ENCODE measurements at regions not wholly inside any gene's neighbourhood (a gene's known extent, or its start where the extent isn't known, plus 50 kb on each side); places are given as distances from the start of the nearest gene placed in this dataset.

- DNase-seq (ENCODE audit: extremely low read depth, low read depth) = no peak
- no peak for TF ChIP-seq CTCF (IDR thresholded peaks at IDR 0.05; ENCODE audit: low read depth, low read length)
These were observed 65.1 kb downstream of the SPRY4 start for GRCh38 chr5:142259758-142260157.

GRCh38 chr5:142255831-142256230, 69.0 kb downstream of the SPRY4 start:
- TF ChIP-seq CTCF (IDR thresholded peaks at IDR 0.05; ENCODE audit: low read depth, low read length) = no peak
- no peak for DNase-seq (ENCODE audit: extremely low read depth, low read depth)

GRCh38 chr5:142254431-142254830, 70.4 kb downstream of the SPRY4 start:
- no peak for TF ChIP-seq CTCF (IDR thresholded peaks at IDR 0.05; ENCODE audit: low read depth, low read length)
- DNase-seq (ENCODE audit: extremely low read depth, low read depth) = no peak

GRCh38 chr5:142253938-142254337, 70.9 kb downstream of the SPRY4 start:
- TF ChIP-seq CTCF (IDR thresholded peaks at IDR 0.05; ENCODE audit: low read depth, low read length) = no peak
- peak; percentile 42 for DNase-seq (ENCODE audit: extremely low read depth, low read depth)

GRCh38 chr5:142250119-142250518, 74.7 kb downstream of the SPRY4 start:
- TF ChIP-seq CTCF (IDR thresholded peaks at IDR 0.05; ENCODE audit: low read depth, low read length) = no peak
- no peak for DNase-seq (ENCODE audit: extremely low read depth, low read depth)

- DNase-seq (ENCODE audit: extremely low read depth, low read depth) = peak; percentile 60
- TF ChIP-seq CTCF (IDR thresholded peaks at IDR 0.05; ENCODE audit: low read depth, low read length) = no peak
These were observed 75.9 kb downstream of the SPRY4 start for GRCh38 chr5:142248853-142249462.

- no peak for TF ChIP-seq CTCF (IDR thresholded peaks at IDR 0.05; ENCODE audit: low read depth, low read length)
- peak; percentile 80 for DNase-seq (ENCODE audit: extremely low read depth, low read depth)
These were observed 78.6 kb downstream of the SPRY4 start for GRCh38 chr5:142246258-142246657.
